Panc1 (cell line): ENCODE measurements at regions not wholly inside any gene's neighbourhood (a gene's known extent, or its start where the extent isn't known, plus 50 kb on each side); places are given as distances from the start of the nearest gene placed in this dataset.

ENCODE experiments used
- ATAC-seq: fragments of 200-7000 bp; cut with Tn5 transposase; 2 replicates; pipeline ENCODE4 v1.9.1; 2020; ENCODE audit warnings: mild to moderate bottlenecking, moderate library complexity
- BruUV-seq: library from RNA; stranded (reverse); fragments of 400-500 nt; replicated peaks from 2 replicates; lab custom pipeline; 2021; lab: Mats Ljungman, UMichigan
- CTCF ChIA-PET: fragments of 300-600 bp; sonication (Branson Sonifier 250); formaldehyde crosslinking; loops from one replicate; lab custom pipeline; 2022; ENCODE audit warnings: antibody characterized with exemption; lab: Charles Lee
- POLR2A ChIA-PET: fragments of 300-600 bp; sonication (Branson Sonifier 250); formaldehyde crosslinking; loops from one replicate; lab custom pipeline; 2022; ENCODE audit warnings: antibody characterized with exemption; lab: Charles Lee
- DNase-seq: peaks from one replicate; pipeline ENCODE4 v3.0.0-alpha.2; 2010; ENCODE audit warnings: low read depth, low spot score
- H3K27ac ChIP-seq: 2 replicates; pipeline ENCODE4 v1.5.1; 2011; ENCODE audit warnings: mild to moderate bottlenecking, low read length, inconsistent platforms
- H3K27me3 ChIP-seq: fragments of 200-500 bp; sonication (Bioruptor generic); 2 replicates; pipeline ENCODE4 v1.6.0; 2014; ENCODE audit warnings: low read length, inconsistent platforms; ENCODE audit not compliant: control insufficient read depth, insufficient read depth
- H3K36me3 ChIP-seq: fragments of 200-500 bp; sonication (Bioruptor generic); 2 replicates; pipeline ENCODE4 v1.5.1; 2014; ENCODE audit warnings: inconsistent platforms, mild to moderate bottlenecking, low read length, moderate library complexity; ENCODE audit not compliant: control insufficient read depth, insufficient read depth
- H3K4me1 ChIP-seq: 2 replicates; pipeline ENCODE4 v1.5.1; 2011; ENCODE audit warnings: inconsistent platforms, mild to moderate bottlenecking, low read length, moderate library complexity; ENCODE audit not compliant: control insufficient read depth, insufficient read depth
- H3K4me3 ChIP-seq, 2 experiments: 2 replicates each; pipeline ENCODE4 v1.5.1; 2011 to 2012; ENCODE audit warnings: low read depth in 2 of 2, low read length in 2 of 2, mild to moderate bottlenecking in 2 of 2, inconsistent platforms in 1 of 2, moderate library complexity in 1 of 2
- H3K9me3 ChIP-seq: fragments of 200-500 bp; sonication (Bioruptor generic); 2 replicates; pipeline ENCODE4 v1.5.1; 2014; ENCODE audit warnings: low read depth, mild to moderate bottlenecking, inconsistent platforms, low read length, moderate library complexity; ENCODE audit not compliant: control insufficient read depth, insufficient read depth
- CTCF ChIP-seq: fragments of 450-650 bp; IDR thresholded peaks from 2 replicates; pipeline ENCODE4 v1.5.1; 2017; ENCODE audit warnings: mild to moderate bottlenecking
- POLR2AphosphoS5 ChIP-seq: IDR thresholded peaks from 2 replicates; pipeline ENCODE4 v1.6.1; 2012; ENCODE audit warnings: mild to moderate bottlenecking, low read depth, low read length, moderate library complexity
- REST ChIP-seq, 2 experiments: IDR thresholded peaks; 2 replicates each; pipeline ENCODE4 v1.6.1; 2011 to 2012; ENCODE audit warnings: low read depth in 2 of 2, control low read depth in 1 of 2, low read length in 1 of 2, mild to moderate bottlenecking in 1 of 2, moderate library complexity in 1 of 2; ENCODE audit not compliant: insufficient read depth in 1 of 2
- SIN3A ChIP-seq: IDR thresholded peaks from 2 replicates; pipeline ENCODE4 v1.6.1; 2012; ENCODE audit warnings: low read depth, mild to moderate bottlenecking, low read length, moderate library complexity, borderline replicate concordance; ENCODE audit not compliant: insufficient read depth
- TCF7L2 ChIP-seq: IDR thresholded peaks from 2 replicates; pipeline ENCODE4 v1.6.1; 2011; ENCODE audit warnings: mild to moderate bottlenecking, low read depth, low read length, inconsistent platforms
- in situ Hi-C: cut with HindIII; loops from 2 replicates; pipeline ENCODE4 v1.10.0; 2016; ENCODE audit warnings: low sequenced_read_pairs, low pct_unique_long_range_greater_than_20kb
- intact Hi-C: fragments of 100-400 bp; cut with micrococcal nuclease; formaldehyde crosslinking; loops from one replicate; pipeline ENCODE4 v1.10.0; 2022; ENCODE audit not compliant: unreplicated experiment

GRCh38 chr15:97728791-97729190 lies 231.7 kb upstream of the ARRDC4 start:
- Histone ChIP-seq H3K4me1 (no peaks in the 10 kb centered on the region), H3K27ac (no peak overlapping the region), H3K4me3 (no peak overlapping the region), H3K36me3 (no peaks in the 10 kb centered on the region), H3K9me3 (no peaks in the 10 kb centered on the region), H3K27me3 (no peaks in the 10 kb centered on the region)
- CTCF ChIA-PET, result no interaction called here
- no peak for TF ChIP-seq POLR2AphosphoS5
- no peak for TF ChIP-seq TCF7L2
- TF ChIP-seq CTCF, result no peak
- TF ChIP-seq REST (IDR thresholded peaks at IDR 0.05; ENCODE audit: insufficient read depth in 1 of 2, low read depth in 2 of 2, low read length in 1 of 2), result no peak
- TF ChIP-seq SIN3A, result no peak
- in situ Hi-C loops, result no loop called here
- ATAC-seq, result no peak
- no TSS peak for BruUV-seq
- intact Hi-C loops, result no loop called here
- POLR2A ChIA-PET, result interaction anchor here (0.7 kb wide), 1 partner anchor 497 kb away, joined by 4 read pairs; no protein-coding TSS in a partner anchor
- no peak for DNase-seq

GRCh38 chr15:97729270-97729669 lies 231.2 kb upstream of the ARRDC4 start:
- Histone ChIP-seq H3K4me3 (no peak overlapping the region), H3K36me3 (no peaks in the 10 kb centered on the region), H3K27ac (no peak overlapping the region), H3K27me3 (no peaks in the 10 kb centered on the region; the same call in 1 of the 2 replicates), H3K4me1 (no peaks in the 10 kb centered on the region), H3K9me3 (no peaks in the 10 kb centered on the region)
- TF ChIP-seq CTCF (no peak), SIN3A (no peak)
- DNase-seq (no peak), ATAC-seq (no peak)
- intact Hi-C loops (no loop called here), in situ Hi-C loops (no loop called here)
- POLR2A ChIA-PET, result no interaction called here
- no TSS peak for BruUV-seq
- CTCF ChIA-PET, result no interaction called here
